GM06990 (cell line): ENCODE measurements at regions not wholly inside any gene's neighbourhood (a gene's known extent, or its start where the extent isn't known, plus 50 kb on each side); places are given as distances from the start of the nearest gene placed in this dataset.
"Not testable (repeated sequence)": the region's sequence is repeated elsewhere in the genome, so short reads cannot be mapped to it uniquely, and the experiment has no call there.

Source experiments
- DNase-seq: peaks from one replicate; pipeline ENCODE4 v3.0.0-alpha.2; 2011; ENCODE audit not compliant: insufficient read length; ENCODE audit errors: extremely low read depth
- H3K27me3 ChIP-seq: replicated peaks from 2 replicates; pipeline ENCODE4 v1.6.0; 2011; ENCODE audit warnings: low read length; ENCODE audit not compliant: control insufficient read depth, insufficient read depth
- H3K36me3 ChIP-seq: 2 replicates; pipeline ENCODE4 v1.5.1; 2011; ENCODE audit warnings: low read length; ENCODE audit not compliant: control insufficient read depth, insufficient read depth
- H3K4me3 ChIP-seq: replicated peaks from 2 replicates; pipeline ENCODE4 v1.5.1; 2011; ENCODE audit warnings: low read depth, mild to moderate bottlenecking, control low read depth, low read length
- TF ChIP-seq, protein P1 (sequence below): IDR thresholded peaks from 2 replicates; pipeline ENCODE4 v1.5.1; 2011; ENCODE audit warnings: low read length, control low read depth, mild to moderate bottlenecking, inconsistent platforms; ENCODE audit not compliant: insufficient read depth, poor library complexity, severe bottlenecking

DNA sequence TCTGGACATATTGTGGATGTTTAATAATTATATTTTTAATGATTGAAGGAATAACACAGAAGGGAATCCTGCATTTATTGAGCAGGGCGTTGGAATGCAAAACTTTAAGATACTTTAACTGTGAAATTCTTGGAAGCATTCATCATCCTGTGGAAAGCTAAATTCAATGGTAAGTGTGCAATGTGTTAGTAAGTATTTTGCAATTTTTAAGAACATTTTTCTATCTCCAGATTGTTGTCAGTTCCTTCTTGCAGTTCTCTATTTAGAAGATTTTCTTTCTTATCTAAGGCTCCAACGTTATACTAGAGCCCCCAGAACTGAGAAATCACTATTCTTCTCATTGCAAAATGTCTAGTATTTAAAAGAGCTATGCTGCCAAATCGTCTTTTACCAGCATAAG, 132.2 kb upstream of the TSC22D2 start:
- DNase-seq, result no peak
- TF ChIP-seq, protein P1, sequence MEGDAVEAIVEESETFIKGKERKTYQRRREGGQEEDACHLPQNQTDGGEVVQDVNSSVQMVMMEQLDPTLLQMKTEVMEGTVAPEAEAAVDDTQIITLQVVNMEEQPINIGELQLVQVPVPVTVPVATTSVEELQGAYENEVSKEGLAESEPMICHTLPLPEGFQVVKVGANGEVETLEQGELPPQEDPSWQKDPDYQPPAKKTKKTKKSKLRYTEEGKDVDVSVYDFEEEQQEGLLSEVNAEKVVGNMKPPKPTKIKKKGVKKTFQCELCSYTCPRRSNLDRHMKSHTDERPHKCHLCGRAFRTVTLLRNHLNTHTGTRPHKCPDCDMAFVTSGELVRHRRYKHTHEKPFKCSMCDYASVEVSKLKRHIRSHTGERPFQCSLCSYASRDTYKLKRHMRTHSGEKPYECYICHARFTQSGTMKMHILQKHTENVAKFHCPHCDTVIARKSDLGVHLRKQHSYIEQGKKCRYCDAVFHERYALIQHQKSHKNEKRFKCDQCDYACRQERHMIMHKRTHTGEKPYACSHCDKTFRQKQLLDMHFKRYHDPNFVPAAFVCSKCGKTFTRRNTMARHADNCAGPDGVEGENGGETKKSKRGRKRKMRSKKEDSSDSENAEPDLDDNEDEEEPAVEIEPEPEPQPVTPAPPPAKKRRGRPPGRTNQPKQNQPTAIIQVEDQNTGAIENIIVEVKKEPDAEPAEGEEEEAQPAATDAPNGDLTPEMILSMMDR, result no peak
- Histone ChIP-seq H3K36me3 (no peaks in the 10 kb centered on the region), H3K4me3 (no peak overlapping the region), H3K27me3 (no peaks in the 10 kb centered on the region)

DNA sequence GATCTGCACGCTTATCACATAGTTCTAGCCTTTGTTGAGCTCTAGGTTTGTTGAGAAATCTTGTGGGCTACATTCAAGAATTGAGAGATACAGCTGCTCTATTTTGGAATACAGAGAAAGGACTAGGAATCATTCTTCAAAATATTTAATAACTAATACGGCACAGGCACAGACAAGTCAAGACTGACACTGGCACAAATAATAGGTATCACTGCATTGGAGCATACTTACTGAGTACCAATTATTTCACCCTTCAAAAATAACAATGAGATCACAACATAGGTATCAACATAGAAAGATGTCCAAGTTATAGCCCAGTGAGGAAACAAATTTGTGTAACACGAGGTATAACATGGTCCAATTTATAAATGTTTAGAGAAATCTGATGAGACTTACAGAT, 133.7 kb upstream of the TSC22D2 start:
- TF ChIP-seq, protein P1, result no peak
- H3K36me3 ChIP-seq, result no peaks in the 10 kb centered on the region
- DNase-seq, result no peak

DNA sequence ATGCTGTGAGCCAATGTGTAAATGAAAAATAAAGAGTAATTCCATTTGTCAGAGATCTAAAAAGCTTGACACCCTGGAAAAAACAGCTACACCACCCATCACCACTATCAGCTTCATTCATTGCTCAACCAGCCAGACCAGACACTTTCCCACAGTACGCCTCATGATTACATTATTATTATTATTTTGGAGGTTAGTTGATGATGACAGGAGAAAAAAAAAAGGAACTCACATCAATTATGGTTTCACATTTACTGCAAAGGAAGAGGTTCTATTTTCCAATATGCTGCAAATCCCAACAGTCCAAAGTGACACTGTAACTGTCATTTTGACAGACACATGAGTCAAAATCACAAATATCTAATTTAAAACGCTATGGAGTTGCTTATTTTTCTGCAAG, 134.7 kb upstream of the TSC22D2 start:
- H3K4me3 ChIP-seq, result no peak overlapping the region
- H3K36me3 ChIP-seq, result no peaks in the 10 kb centered on the region
- TF ChIP-seq, protein P1, result no peak
- H3K27me3 ChIP-seq, result no peaks in the 10 kb centered on the region
- no peak for DNase-seq

More for the DNA sequence above, 133.7 kb upstream of the TSC22D2 start:
- H3K4me3 ChIP-seq, result no peak overlapping the region
- H3K27me3 ChIP-seq, result no peaks in the 10 kb centered on the region

DNA sequence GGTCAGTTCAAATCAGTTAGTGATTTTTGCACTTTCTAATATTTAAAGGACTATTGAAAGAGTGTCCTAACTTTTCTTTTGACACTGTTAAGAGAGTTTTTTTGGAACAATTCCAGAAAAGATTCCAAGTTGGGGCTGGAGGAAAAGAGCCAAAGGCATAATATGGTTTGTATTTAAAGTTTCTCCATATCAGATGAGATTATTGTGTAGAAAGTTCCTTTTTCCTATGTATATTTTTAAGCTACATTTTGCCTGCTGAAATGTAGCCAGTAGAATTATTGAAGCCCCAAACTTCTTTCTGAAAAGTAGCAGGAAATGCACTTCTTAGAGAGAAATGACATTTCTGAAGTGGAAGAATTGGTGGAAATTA, 136.5 kb upstream of the TSC22D2 start:
- TF ChIP-seq, protein P1, result no peak
- no peak for DNase-seq
- H3K36me3 ChIP-seq, result no peaks in the 10 kb centered on the region
- H3K27me3 ChIP-seq, result no peaks in the 10 kb centered on the region
- no peak overlapping the region for H3K4me3 ChIP-seq

DNA sequence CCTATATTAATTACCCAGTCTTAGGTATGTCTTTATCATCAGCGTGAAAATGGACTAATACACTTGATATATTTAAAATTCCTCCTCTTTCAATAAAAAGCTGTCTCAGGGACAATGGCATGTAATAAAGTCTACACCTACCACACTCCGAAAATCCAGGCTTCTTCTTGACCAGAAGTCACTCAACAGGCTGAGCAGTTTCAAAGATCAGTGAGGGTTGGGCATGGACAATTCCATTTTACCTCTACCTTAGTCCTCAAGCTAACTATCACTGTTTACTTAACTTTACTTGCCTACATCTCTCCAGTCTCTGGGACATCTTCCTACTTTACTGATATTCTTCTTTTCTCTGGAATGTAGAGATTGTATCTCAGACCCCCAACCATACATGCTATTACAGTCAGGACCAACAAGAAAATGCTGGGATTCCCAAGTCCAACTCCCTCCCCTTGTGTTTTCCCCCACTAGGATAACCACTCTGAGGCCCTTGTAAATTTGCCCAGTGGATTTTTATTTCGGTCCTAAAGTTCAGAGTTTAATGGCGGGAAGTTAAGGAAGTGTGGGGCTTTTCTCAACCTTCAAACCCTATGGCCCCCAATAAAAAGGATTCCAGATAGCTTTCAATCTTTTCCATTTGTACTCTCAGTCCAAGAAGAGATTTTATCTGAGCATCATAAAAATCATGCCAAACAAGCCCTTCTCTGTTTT, 137.1 kb upstream of the TSC22D2 start:
- H3K36me3 ChIP-seq, result no peaks in the 10 kb centered on the region
- no peaks in the 10 kb centered on the region for H3K27me3 ChIP-seq
- DNase-seq, result no peak
- no peak overlapping the region for H3K4me3 ChIP-seq
- TF ChIP-seq, protein P1, result no peak

DNA sequence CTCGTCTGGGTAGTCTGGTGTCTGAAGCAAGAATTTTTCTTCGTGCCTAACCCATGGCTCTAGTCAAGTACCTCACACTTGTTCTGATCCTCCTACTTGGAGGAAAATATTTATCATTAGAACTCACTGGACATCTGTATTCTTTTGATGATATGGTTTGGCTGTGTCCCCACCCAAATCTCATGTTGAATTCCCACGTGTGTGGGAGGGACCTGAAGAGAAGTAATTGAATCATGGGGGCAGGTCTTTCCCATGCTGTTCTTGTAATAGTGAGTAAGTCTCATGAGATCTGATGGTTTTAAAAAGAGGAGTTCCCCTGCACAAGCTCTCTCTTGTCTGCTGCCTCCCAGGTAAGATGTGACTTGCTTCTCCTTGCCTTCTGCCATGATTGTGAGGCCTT, 137.7 kb upstream of the TSC22D2 start:
- not testable (repeated sequence) for H3K4me3 ChIP-seq, DNase-seq

More for the DNA sequence above, 137.7 kb upstream of the TSC22D2 start:
- not testable (repeated sequence) for H3K36me3 ChIP-seq, H3K27me3 ChIP-seq
